GM19397 (cell line): ENCODE measurements at regions not wholly inside any gene's neighbourhood (a gene's known extent, or its start where the extent isn't known, plus 50 kb on each side); places are given as distances from the start of the nearest gene placed in this dataset.
"Not testable (repeated sequence)": the region's sequence is repeated elsewhere in the genome, so short reads cannot be mapped to it uniquely, and the experiment has no call there.

ENCODE experiments used
- ATAC-seq: cut with Tn5 transposase; IDR thresholded peaks from one replicate; pipeline ENCODE4 v1.9.1; 2021; ENCODE audit warnings: mild to moderate bottlenecking, moderate library complexity; ENCODE audit not compliant: unreplicated experiment

- no peak for ATAC-seq
Observed at GRCh38 chr2:67891642-67892041, 171.2 kb downstream of the C1D start.

GRCh38 chr2:67892339-67892846, 170.4 kb downstream of the C1D start:
- no peak for ATAC-seq

GRCh38 chr2:67895227-67895941, 167.4 kb downstream of the C1D start:
- no peak for ATAC-seq

DNA sequence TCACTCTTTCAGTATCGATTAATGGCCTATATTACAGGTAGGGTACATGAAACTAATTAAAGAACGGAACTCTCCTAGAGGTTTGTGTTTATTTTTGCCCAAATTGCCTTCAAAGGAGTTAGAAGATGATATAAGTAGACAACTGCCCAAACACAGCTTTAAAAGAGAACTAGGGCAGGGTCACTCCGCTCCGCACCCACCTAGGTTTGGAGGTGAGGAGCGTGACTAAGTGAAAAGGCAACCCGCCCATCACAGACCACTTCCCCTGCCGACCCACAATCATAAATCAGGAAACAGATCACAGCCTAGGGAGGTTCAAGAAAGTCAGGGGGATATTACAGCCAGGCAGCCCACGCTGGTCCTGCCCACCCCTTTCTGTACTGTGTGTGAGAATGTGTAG, 166.7 kb downstream of the C1D start:
- ATAC-seq, result no peak

- ATAC-seq, result no peak
Observed at GRCh38 chr2:67896476-67896875, 166.3 kb downstream of the C1D start.

GRCh38 chr2:67898595-67898994, 164.2 kb downstream of the C1D start:
- no peak for ATAC-seq

- ATAC-seq, result no peak
Observed at GRCh38 chr2:67899187-67899586, 163.6 kb downstream of the C1D start.

DNA sequence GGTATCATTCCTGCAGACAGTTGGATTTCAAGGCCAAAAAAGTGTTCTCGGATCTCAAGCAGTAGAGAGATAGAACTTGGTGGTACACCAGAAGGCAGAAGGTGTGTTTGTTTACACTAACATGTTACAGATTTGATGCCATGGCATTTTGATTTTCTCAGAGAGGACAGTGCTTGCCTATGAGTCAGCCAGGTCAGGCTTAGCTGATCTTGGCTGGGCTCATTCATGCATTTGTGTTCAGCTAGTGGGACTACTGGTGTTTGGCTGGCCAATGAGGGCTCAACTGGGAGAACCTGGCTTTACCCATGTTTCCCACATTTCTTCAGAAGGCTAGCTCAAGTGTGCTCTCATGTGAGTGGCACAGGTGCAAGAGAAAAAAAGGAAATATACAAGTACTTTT, 162.0 kb downstream of the C1D start:
- ATAC-seq, result no peak

- ATAC-seq, result no peak
Observed at GRCh38 chr2:67904566-67904965, 158.2 kb downstream of the C1D start.

DNA sequence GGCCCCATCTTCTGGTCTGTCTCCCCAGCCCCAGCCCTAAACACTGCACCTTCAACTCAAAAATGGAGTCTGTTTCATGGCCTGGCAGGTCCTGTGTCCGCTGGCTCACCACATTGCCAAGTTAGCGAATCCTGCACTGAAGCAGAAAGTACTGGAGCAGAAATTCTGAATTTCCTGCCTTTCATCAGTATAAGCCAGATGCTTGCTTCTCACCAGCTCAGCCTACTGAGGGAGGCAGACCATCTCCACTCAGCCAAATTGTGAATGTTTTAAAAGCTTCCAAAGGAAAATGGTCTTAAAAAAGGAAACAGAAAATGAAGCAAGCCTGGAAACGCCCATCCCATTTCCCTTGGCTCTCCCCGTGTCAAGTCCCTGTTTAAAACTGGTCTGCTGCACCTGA, 157.8 kb downstream of the C1D start:
- no peak for ATAC-seq

GRCh38 chr2:67906547-67906946, 156.3 kb downstream of the C1D start:
- ATAC-seq, result not testable (repeated sequence)

GRCh38 chr2:67917332-67918054, 145.3 kb downstream of the C1D start:
- no peak for ATAC-seq

- no peak for ATAC-seq
Observed at GRCh38 chr2:67918471-67918870, 144.3 kb downstream of the C1D start.

DNA sequence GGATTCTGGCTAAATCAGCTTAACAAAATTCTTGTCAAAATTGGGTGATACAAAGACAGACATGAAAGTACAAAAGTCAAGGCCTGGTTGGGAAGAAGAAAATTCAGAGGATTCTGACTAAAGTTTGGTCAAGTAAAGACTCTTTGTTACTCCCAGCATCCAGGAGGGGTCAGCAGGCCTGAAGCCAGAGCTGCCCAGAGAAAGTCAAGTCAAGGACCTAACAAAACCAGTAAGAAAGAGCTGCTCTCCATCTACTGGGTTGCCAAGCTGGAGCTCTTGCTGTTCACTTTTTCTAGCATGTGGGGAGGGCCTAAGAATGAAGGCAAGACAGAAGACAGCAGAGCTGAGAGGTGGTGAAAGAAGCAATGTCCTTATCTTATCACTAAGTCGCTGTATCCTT, 143.3 kb downstream of the C1D start:
- no peak for ATAC-seq

DNA sequence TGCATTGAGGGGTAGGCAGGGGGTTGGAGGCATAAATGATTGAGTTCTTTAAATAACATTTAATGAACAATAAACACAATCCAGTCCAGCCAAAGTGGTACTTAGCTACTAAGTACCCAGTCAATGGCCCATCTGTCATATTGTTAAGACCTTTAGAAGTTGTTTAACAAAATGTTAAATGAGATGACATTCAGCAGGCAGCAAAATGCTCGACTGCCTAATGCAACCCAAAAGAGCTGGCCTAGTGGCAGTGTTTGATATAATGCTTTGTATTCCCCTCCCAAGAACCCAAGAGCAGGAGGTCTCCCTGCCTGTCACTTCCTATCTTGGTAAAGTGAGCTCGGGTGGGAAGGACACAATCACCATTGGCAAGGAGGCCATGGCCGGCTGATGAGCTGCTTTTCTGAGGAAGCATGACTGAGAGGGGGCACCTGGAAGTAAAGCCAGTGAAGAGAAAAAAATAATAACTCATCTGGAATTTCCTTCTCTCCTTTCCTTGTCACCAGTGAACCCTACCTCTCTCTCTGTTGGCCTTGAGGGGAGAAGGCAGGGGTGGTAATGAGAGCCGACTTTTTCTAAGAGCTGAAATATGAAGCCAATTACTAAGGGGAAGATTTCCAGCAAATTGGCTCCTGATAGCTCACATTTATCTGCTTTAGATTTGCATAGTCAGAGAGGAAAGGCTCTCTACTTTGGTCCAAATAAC, 140.6 kb downstream of the C1D start:
- ATAC-seq, result no peak

DNA sequence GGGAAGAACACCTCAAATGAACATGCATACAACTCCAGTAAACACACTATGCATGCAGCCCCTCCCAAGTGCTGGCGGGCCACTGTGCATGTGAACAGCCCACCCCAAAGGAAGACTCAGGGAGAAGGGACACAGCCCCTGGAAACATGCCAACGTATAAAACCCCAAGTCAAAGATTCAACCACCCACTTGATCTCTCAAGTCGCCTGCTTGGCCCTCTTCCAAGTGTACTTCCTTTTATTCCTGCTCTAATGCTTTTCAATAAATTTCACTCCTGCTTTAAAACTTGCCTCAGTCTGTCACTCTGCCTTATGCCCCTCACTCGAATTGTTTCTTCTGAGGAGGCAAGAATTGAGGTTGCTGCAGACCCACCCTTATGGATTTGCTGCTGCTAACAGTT, 139.1 kb downstream of the C1D start:
- ATAC-seq, result no peak

- no peak for ATAC-seq
Observed at GRCh38 chr2:67927501-67927900, 135.3 kb downstream of the C1D start.

DNA sequence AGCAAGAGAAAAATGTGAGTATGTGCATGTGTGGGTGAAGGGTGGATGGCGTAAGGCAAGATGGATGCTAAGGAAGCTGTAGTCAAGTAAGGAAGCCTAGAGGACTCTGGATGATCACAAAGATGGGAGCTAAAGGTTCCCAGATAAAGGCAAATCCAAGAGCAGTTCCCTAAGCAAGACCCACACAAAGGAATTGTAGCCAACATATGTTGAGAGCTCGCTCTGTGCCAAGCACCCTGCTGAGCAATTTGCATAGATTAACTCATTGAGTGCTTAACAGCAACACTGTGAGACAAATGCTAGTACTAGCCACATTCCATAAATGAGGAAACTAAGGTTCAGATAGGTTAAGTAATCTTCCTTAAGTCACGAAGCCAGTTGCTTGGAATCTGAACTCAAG, 132.6 kb downstream of the C1D start:
- ATAC-seq, result no peak

- ATAC-seq, result no peak
Observed at GRCh38 chr2:67936969-67937368, 125.8 kb downstream of the C1D start.

GRCh38 chr2:67938053-67938452, 124.8 kb downstream of the C1D start:
- no peak for ATAC-seq

DNA sequence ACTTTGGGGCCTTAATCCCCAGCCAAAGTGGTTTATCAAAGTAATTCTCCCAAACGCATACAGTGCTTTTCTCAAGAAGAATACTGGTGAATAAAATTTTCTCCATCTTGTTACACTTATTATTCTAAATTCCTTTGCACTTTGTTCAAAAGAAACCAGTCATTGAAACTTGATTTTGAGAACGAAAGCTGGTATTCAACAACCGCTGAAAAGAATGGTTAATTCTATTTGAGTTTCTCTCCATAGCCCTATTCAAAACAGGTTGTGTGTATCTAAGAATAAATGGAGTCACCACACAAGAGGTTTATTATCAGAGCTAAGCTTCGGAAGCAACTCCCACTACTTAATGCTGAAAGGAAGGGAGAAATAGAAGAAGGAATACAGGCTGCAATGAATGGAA, 117.7 kb downstream of the C1D start:
- no peak for ATAC-seq

- ATAC-seq, result no peak
Observed at GRCh38 chr2:67945940-67946339, 116.9 kb downstream of the C1D start.
